DOHH2 (cell line): ENCODE measurements at regions not wholly inside any gene's neighbourhood (a gene's known extent, or its start where the extent isn't known, plus 50 kb on each side); places are given as distances from the start of the nearest gene placed in this dataset.

Source experiments
- CTCF ChIP-seq: fragments of 200-600 bp; sonication (generic); IDR thresholded peaks from one replicate; pipeline ENCODE4 v1.5.1; 2014; ENCODE audit warnings: antibody characterized with exemption, mild to moderate bottlenecking, low read depth, low read length; ENCODE audit not compliant: poor library complexity, severe bottlenecking
- EZH2phosphoT487 ChIP-seq: fragments of 200-600 bp; sonication (generic); IDR thresholded peaks from 2 replicates; pipeline ENCODE4 v1.6.1; 2017; ENCODE audit warnings: borderline replicate concordance, mild to moderate bottlenecking, antibody characterized with exemption, low read length, moderate library complexity, mixed read lengths

GRCh38 chr7:56222866-56223265 lies 106.6 kb upstream of the NUPR2 start:
- TF ChIP-seq CTCF, result no peak
- TF ChIP-seq EZH2phosphoT487, result no peak
